ENCODE measurements at regions not wholly inside any gene's neighbourhood (a gene's known extent, or its start where the extent isn't known, plus 50 kb on each side); places are given as distances from the start of the nearest gene placed in this dataset.
"Not testable (repeated sequence)": the region's sequence is repeated elsewhere in the genome, so short reads cannot be mapped to it uniquely, and the experiment has no call there.

- H3K4me3 ChIP-seq (ENCODE audit: low read depth, low read length), result no peak overlapping the region
- DNase-seq (ENCODE audit: extremely low spot score), result no peak
- H3K36me3 ChIP-seq (ENCODE audit: insufficient read depth), result no peaks in the 10 kb centered on the region
- H3K4me1 ChIP-seq (ENCODE audit: insufficient read depth), result no peaks in the 10 kb centered on the region
- no peak overlapping the region for H3K27ac ChIP-seq (ENCODE audit: low read depth)
Measured at GRCh38 chr2:215637651-215638050, 201.8 kb upstream of the FN1 start.

DNA sequence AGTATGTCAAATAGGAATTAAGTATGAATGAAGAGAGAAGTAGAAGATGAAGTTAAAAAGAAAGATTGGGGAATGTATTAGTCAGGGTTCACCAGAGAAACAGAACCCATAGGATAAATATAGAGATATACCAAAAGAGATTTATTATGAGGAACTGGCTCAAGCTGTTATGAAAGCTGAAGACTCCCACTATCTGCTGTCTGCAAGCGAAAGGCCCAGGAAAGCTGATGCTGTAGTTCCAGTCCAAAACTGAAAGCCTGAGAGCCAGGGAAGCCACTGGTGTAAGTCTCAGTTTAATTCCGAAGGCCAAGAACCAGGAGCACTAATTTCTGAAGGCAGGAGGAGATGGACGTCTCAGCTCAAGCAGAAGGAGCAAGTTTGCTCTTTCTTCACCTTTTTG, 200.9 kb upstream of the FN1 start:
- Histone ChIP-seq H3K4me3 (ENCODE audit: low read depth, low read length) (no peak overlapping the region), H3K4me1 (ENCODE audit: insufficient read depth) (no peaks in the 10 kb centered on the region), H3K36me3 (ENCODE audit: insufficient read depth) (no peaks in the 10 kb centered on the region), H3K27ac (ENCODE audit: low read depth) (no peak overlapping the region)
- DNase-seq (ENCODE audit: extremely low spot score), result no peak
- WGBS, result 93% methylated on average over 3 of the region's 3 CpGs

GRCh38 chr2:215635788-215636139, 199.9 kb upstream of the FN1 start:
- Histone ChIP-seq H3K27ac (ENCODE audit: low read depth) (no peak overlapping the region), H3K36me3 (ENCODE audit: insufficient read depth) (no peaks in the 10 kb centered on the region), H3K4me3 (ENCODE audit: low read depth, low read length) (no peak overlapping the region), H3K4me1 (ENCODE audit: insufficient read depth) (no peaks in the 10 kb centered on the region)
- DNase-seq (ENCODE audit: extremely low spot score), result no peak
- WGBS, result 60% methylated on average over 2 of the region's 2 CpGs

- no peak for DNase-seq (ENCODE audit: extremely low spot score)
- H3K27ac ChIP-seq (ENCODE audit: low read depth), result no peak overlapping the region
Measured at GRCh38 chr2:215635071-215635787, 199.4 kb upstream of the FN1 start.

GRCh38 chr2:215633360-215633759, 197.5 kb upstream of the FN1 start:
- no peak overlapping the region for H3K27ac ChIP-seq (ENCODE audit: low read depth)
- H3K4me3 ChIP-seq (ENCODE audit: low read depth, low read length), result no peak overlapping the region
- H3K4me1 ChIP-seq (ENCODE audit: insufficient read depth), result no peaks in the 10 kb centered on the region
- DNase-seq (ENCODE audit: extremely low spot score), result no peak
- H3K36me3 ChIP-seq (ENCODE audit: insufficient read depth), result no peaks in the 10 kb centered on the region

More at GRCh38 chr2:215635071-215635787, 199.4 kb upstream of the FN1 start:
- no peaks in the 10 kb centered on the region for H3K36me3 ChIP-seq (ENCODE audit: insufficient read depth)
- no peaks in the 10 kb centered on the region for H3K4me1 ChIP-seq (ENCODE audit: insufficient read depth)
- H3K4me3 ChIP-seq (ENCODE audit: low read depth, low read length), result no peak overlapping the region

DNA sequence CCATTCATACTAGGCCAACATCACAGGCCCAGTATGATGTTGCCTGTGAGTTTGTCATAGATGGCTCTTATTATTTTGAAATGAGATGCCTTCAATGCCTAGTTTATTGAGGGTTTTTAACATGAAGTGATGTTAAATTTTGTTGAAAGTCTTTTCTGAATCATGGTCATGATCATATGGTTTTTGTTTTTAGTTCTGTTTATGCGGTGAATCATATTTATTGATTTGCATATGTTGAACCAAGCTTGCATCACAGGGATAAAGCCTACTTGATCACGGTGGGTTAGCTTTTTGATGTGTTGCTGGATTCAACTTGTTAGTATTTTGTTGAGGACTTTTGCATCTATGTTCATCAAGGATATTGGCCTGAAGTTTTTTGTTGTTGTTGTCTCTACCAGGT, 195.8 kb upstream of the FN1 start:
- Histone ChIP-seq H3K4me3 (ENCODE audit: low read depth, low read length) (no peak overlapping the region), H3K27ac (ENCODE audit: low read depth) (no peak overlapping the region), H3K36me3 (ENCODE audit: insufficient read depth) (no peaks in the 10 kb centered on the region), H3K4me1 (ENCODE audit: insufficient read depth) (no peaks in the 10 kb centered on the region)
- 96% methylated on average over 2 of the region's 2 CpGs for WGBS
- DNase-seq (ENCODE audit: extremely low spot score), result no peak

GRCh38 chr2:215630796-215631195, 194.9 kb upstream of the FN1 start:
- 97% methylated on average over 2 of the region's 2 CpGs for WGBS
- H3K36me3 ChIP-seq (ENCODE audit: insufficient read depth); H3K4me3 ChIP-seq (ENCODE audit: low read depth, low read length); H3K4me1 ChIP-seq (ENCODE audit: insufficient read depth); DNase-seq (ENCODE audit: extremely low spot score); H3K27ac ChIP-seq (ENCODE audit: low read depth): not testable (repeated sequence)

DNA sequence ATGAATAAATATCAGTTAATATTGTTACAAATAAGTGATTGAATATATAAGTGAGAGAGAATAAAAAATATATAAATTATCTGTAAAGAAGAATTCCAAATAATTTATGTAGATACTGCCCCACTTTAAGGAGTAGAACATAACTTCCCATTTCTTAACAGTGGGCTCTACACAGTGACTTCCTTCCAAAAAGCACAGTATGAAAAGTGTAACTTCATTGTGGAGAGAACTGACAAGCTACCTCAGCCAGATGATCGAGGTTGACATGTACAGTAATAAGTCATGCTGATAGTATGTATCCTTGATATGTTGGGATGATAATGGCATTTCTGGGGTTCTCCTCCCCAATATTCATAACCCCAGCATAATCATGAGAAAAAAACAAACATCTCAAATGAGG, 191.9 kb upstream of the FN1 start:
- Histone ChIP-seq H3K36me3 (ENCODE audit: insufficient read depth) (no peaks in the 10 kb centered on the region), H3K4me3 (ENCODE audit: low read depth, low read length) (no peak overlapping the region), H3K4me1 (ENCODE audit: insufficient read depth) (no peaks in the 10 kb centered on the region), H3K27ac (ENCODE audit: low read depth) (no peak overlapping the region)
- no peak for DNase-seq (ENCODE audit: extremely low spot score)
- 85% methylated on average over 1 of the region's 1 CpG for WGBS

GRCh38 chr2:215626812-215627281, 191.0 kb upstream of the FN1 start:
- Histone ChIP-seq H3K27ac (ENCODE audit: low read depth) (no peak overlapping the region), H3K36me3 (ENCODE audit: insufficient read depth) (no peaks in the 10 kb centered on the region), H3K4me3 (ENCODE audit: low read depth, low read length) (no peak overlapping the region), H3K4me1 (ENCODE audit: insufficient read depth) (no peaks in the 10 kb centered on the region)
- WGBS, result 58% methylated on average over 5 of the region's 5 CpGs
- DNase-seq (ENCODE audit: extremely low spot score), result no peak

DNA sequence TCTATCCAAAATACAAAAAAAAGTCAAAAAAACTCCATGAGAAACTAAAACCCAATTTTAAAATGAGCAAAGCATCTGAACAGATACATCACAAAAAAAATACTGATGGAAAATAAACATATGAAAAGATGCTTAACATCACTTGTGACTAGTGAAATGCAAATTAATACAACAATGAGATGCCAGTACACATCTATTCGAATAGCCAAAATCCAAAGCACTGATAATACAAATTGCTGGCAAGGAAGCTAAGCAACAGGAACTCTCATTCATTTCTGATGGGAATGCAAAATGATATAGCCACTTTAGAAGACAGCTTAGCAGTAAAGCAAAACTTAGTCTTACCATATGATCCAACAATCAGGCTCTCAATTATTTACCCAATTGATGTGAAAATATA, 190.2 kb upstream of the FN1 start:
- 64% methylated on average over 1 of the region's 1 CpG for WGBS
- no peak overlapping the region for H3K4me3 ChIP-seq (ENCODE audit: low read depth, low read length)
- H3K27ac ChIP-seq (ENCODE audit: low read depth), result no peak overlapping the region
- H3K36me3 ChIP-seq (ENCODE audit: insufficient read depth), result no peaks in the 10 kb centered on the region
- no peaks in the 10 kb centered on the region for H3K4me1 ChIP-seq (ENCODE audit: insufficient read depth)
- no peak for DNase-seq (ENCODE audit: extremely low spot score)

- no peak overlapping the region for H3K27ac ChIP-seq (ENCODE audit: low read depth)
- H3K4me1 ChIP-seq (ENCODE audit: insufficient read depth), result no peaks in the 10 kb centered on the region
- H3K36me3 ChIP-seq (ENCODE audit: insufficient read depth), result no peaks in the 10 kb centered on the region
- no peak overlapping the region for H3K4me3 ChIP-seq (ENCODE audit: low read depth, low read length)
- no peak for DNase-seq (ENCODE audit: extremely low spot score)
- 82% methylated on average over 2 of the region's 2 CpGs for WGBS
Measured at GRCh38 chr2:215625207-215625606, 189.3 kb upstream of the FN1 start.

DNA sequence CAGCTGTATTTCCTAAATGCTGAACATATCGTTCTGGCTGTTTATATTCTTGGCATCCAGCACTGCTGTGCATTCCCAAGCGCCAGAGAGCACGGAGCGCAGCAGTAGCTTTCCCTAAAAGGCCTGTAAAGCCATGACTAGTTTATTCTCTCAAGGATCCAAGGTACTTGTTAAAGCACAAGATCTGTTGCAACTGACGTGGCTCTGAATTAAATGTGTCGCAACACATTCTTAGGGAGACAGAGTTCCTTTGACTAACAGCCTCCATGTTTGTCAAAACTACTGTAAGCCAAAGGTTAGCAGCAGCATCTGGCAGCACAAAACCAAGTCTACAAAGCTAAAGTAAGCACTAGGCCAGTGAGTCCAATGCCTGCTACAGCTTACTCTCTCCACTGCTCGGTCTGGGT, 188.6 kb upstream of the FN1 start:
- 21% methylated on average over 7 of the region's 7 CpGs for WGBS
- Histone ChIP-seq H3K36me3 (ENCODE audit: insufficient read depth) (no peaks in the 10 kb centered on the region), H3K4me3 (ENCODE audit: low read depth, low read length) (no peak overlapping the region), H3K27ac (ENCODE audit: low read depth) (no peak overlapping the region), H3K4me1 (ENCODE audit: insufficient read depth) (no peaks in the 10 kb centered on the region)
- DNase-seq (ENCODE audit: extremely low spot score), result peak; percentile 72

GRCh38 chr2:215622837-215623236, 187.0 kb upstream of the FN1 start:
- Histone ChIP-seq H3K4me3 (ENCODE audit: low read depth, low read length) (no peak overlapping the region), H3K4me1 (ENCODE audit: insufficient read depth) (no peaks in the 10 kb centered on the region), H3K36me3 (ENCODE audit: insufficient read depth) (no peaks in the 10 kb centered on the region), H3K27ac (ENCODE audit: low read depth) (no peak overlapping the region)
- 62% methylated on average over 5 of the region's 5 CpGs for WGBS
- DNase-seq (ENCODE audit: extremely low spot score), result no peak

- no peak for DNase-seq (ENCODE audit: extremely low spot score)
- 50% methylated on average over 2 of the region's 2 CpGs for WGBS
- Histone ChIP-seq H3K4me1 (ENCODE audit: insufficient read depth) (no peaks in the 10 kb centered on the region), H3K4me3 (ENCODE audit: low read depth, low read length) (no peak overlapping the region), H3K36me3 (ENCODE audit: insufficient read depth) (no peaks in the 10 kb centered on the region), H3K27ac (ENCODE audit: low read depth) (no peak overlapping the region)
Measured at GRCh38 chr2:215621381-215621780, 185.5 kb upstream of the FN1 start.

DNA sequence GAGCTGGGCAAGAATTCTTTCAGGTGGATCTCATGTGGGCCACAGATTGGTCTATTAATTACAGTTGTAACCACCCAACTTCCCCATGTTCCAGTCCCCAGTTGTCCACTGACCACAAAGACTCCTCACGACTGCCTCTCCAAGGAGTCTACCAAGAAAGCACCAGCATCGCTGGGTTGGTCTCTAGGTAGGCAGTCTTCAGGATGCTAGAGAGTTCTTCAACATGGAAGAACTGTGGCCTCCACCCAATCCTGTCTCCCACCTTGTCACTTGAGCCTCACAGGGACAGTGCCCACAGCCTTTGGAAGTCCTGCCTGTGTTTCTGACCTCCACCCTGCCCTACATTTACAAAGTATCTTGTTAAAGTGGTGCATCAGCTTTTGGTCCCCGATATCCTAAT, 184.7 kb upstream of the FN1 start:
- DNase-seq (ENCODE audit: extremely low spot score), result no peak
- 97% methylated on average over 3 of the region's 3 CpGs for WGBS
- Histone ChIP-seq H3K27ac (ENCODE audit: low read depth) (no peak overlapping the region), H3K36me3 (ENCODE audit: insufficient read depth) (no peaks in the 10 kb centered on the region), H3K4me1 (ENCODE audit: insufficient read depth) (no peaks in the 10 kb centered on the region), H3K4me3 (ENCODE audit: low read depth, low read length) (no peak overlapping the region)

All from urinary bladder (tissue), 3 donors.